IMR-90 (cell line): ENCODE measurements at regions not wholly inside any gene's neighbourhood (a gene's known extent, or its start where the extent isn't known, plus 50 kb on each side); places are given as distances from the start of the nearest gene placed in this dataset.

Experiments
- ATAC-seq: fragments of 200-7000 bp; cut with Tn5 transposase; 2 replicates; pipeline ENCODE4 v1.9.1; 2020; ENCODE audit warnings: low read depth, mild to moderate bottlenecking, moderate library complexity
- BruUV-seq: library from RNA; stranded (reverse); fragments of 400-500 nt; replicated peaks from 2 replicates; lab custom pipeline; 2021; lab: Mats Ljungman, UMichigan
- CTCF ChIA-PET: fragments of 300-600 bp; formaldehyde crosslinking; extraction: SDS; loops from one replicate; lab custom pipeline; 2021; ENCODE audit warnings: antibody characterized with exemption; lab: Yijun Ruan, JAX
- POLR2A ChIA-PET: fragments of 300-600 bp; sonication (Branson Sonifier 250); formaldehyde crosslinking; loops from one replicate; lab custom pipeline; 2022; ENCODE audit warnings: antibody characterized with exemption; ENCODE audit not compliant: unreplicated experiment; lab: Charles Lee
- DNase-seq: peaks from one replicate; pipeline ENCODE4 v3.0.0; 2013
- H2AFZ ChIP-seq: replicated peaks from 2 replicates; pipeline ENCODE3; 2013; ENCODE audit warnings: low read length, mild to moderate bottlenecking; ENCODE audit not compliant: poor library complexity
- H2AK5ac ChIP-seq: 2 replicates; pipeline ENCODE4 v1.6.1; 2013; ENCODE audit warnings: low read depth, low read length, inconsistent platforms
- H2AK9ac ChIP-seq: replicated peaks from 2 replicates; pipeline ENCODE3; 2013; ENCODE audit warnings: mild to moderate bottlenecking, low read depth, low read length, moderate library complexity; ENCODE audit not compliant: poor library complexity
- H2BK120ac ChIP-seq: 2 replicates; pipeline ENCODE4 v1.6.1; 2013; ENCODE audit warnings: low read depth, low read length, inconsistent platforms
- H2BK15ac ChIP-seq: 3 replicates; pipeline ENCODE4 v1.6.1; 2013; ENCODE audit warnings: low read depth, low read length, inconsistent platforms
- H2BK20ac ChIP-seq: 2 replicates; pipeline ENCODE4 v1.6.1; 2013; ENCODE audit warnings: low read depth, mild to moderate bottlenecking, inconsistent platforms, low read length, moderate library complexity
- H2BK5ac ChIP-seq: 2 replicates; pipeline ENCODE4 v1.6.1; 2013; ENCODE audit warnings: mild to moderate bottlenecking, low read depth, low read length, inconsistent platforms; ENCODE audit not compliant: poor library complexity, severe bottlenecking
- H3K14ac ChIP-seq: replicated peaks from 2 replicates; pipeline ENCODE4 v1.6.1; 2013; ENCODE audit warnings: low read depth, low read length, inconsistent platforms
- H3K18ac ChIP-seq: 2 replicates; pipeline ENCODE4 v1.6.1; 2013; ENCODE audit warnings: low read depth, low read length, control low read depth
- H3K23ac ChIP-seq: 2 replicates; pipeline ENCODE4 v1.6.1; 2013; ENCODE audit warnings: low read depth, low read length, inconsistent platforms
- H3K27ac ChIP-seq: 2 replicates; pipeline ENCODE4 v1.5.1; 2013; ENCODE audit warnings: mild to moderate bottlenecking, control low read depth, low read length; ENCODE audit not compliant: insufficient read depth
- H3K27me3 ChIP-seq: 2 replicates; pipeline ENCODE4 v1.6.1; 2013; ENCODE audit warnings: low read length; ENCODE audit not compliant: control insufficient read depth, insufficient read depth
- H3K36me3 ChIP-seq: 2 replicates; pipeline ENCODE4 v1.6.1; 2013; ENCODE audit warnings: low read length, mixed read lengths; ENCODE audit not compliant: control insufficient read depth, insufficient read depth
- H3K4ac ChIP-seq: 2 replicates; pipeline ENCODE4 v1.6.1; 2013; ENCODE audit warnings: low read depth, low read length, inconsistent platforms
- H3K4me1 ChIP-seq: 2 replicates; pipeline ENCODE4 v1.6.1; 2013; ENCODE audit warnings: low read length, mixed read lengths; ENCODE audit not compliant: control insufficient read depth, insufficient read depth
- H3K4me2 ChIP-seq: 2 replicates; pipeline ENCODE4 v1.6.1; 2013; ENCODE audit warnings: low read depth, mild to moderate bottlenecking, control low read depth, low read length, moderate library complexity
- H3K4me3 ChIP-seq: 2 replicates; pipeline ENCODE4 v1.5.1; 2013; ENCODE audit warnings: low read depth, mild to moderate bottlenecking, control low read depth, low read length, moderate library complexity; ENCODE audit not compliant: insufficient read depth
- H3K56ac ChIP-seq: 2 replicates; pipeline ENCODE4 v1.6.1; 2013; ENCODE audit warnings: low read length, inconsistent platforms; ENCODE audit not compliant: insufficient read depth; ENCODE audit errors: extremely low read depth
- H3K79me1 ChIP-seq, 2 experiments: 2 replicates each; pipeline ENCODE4 v1.6.1; 2013; ENCODE audit warnings: low read length in 2 of 2, inconsistent platforms in 1 of 2, low read depth in 1 of 2
- H3K9ac ChIP-seq: 2 replicates; pipeline ENCODE4 v1.6.1; 2013; ENCODE audit warnings: low read depth, low read length, control low read depth
- H3K9me1 ChIP-seq: 2 replicates; pipeline ENCODE4 v1.6.1; 2013; ENCODE audit warnings: low read length, inconsistent platforms; ENCODE audit not compliant: insufficient read depth
- H3K9me3 ChIP-seq: 2 replicates; pipeline ENCODE4 v1.6.1; 2013; ENCODE audit warnings: low read length; ENCODE audit not compliant: control insufficient read depth, insufficient read depth
- H4K20me1 ChIP-seq: 2 replicates; pipeline ENCODE4 v1.6.1; 2013; ENCODE audit warnings: low read length, inconsistent platforms; ENCODE audit not compliant: insufficient read depth
- H4K5ac ChIP-seq: 2 replicates; pipeline ENCODE4 v1.6.1; 2013; ENCODE audit warnings: mild to moderate bottlenecking, low read depth, low read length, control low read depth
- H4K8ac ChIP-seq, 2 experiments: 2 replicates each; pipeline ENCODE4 v1.6.1; 2013; ENCODE audit warnings: low read depth in 2 of 2, low read length in 2 of 2, control low read depth in 1 of 2, inconsistent platforms in 1 of 2
- H4K91ac ChIP-seq: 2 replicates; pipeline ENCODE4 v1.6.1; 2013; ENCODE audit warnings: low read depth, low read length, inconsistent platforms; ENCODE audit not compliant: insufficient read depth
- BHLHE40 ChIP-seq: fragments of 150-350 bp; IDR thresholded peaks from 2 replicates; pipeline ENCODE4 v1.6.1; 2016; ENCODE audit warnings: mild to moderate bottlenecking, low read depth, low read length
- CEBPB ChIP-seq: IDR thresholded peaks from 2 replicates; pipeline ENCODE4 v1.6.1; 2012; ENCODE audit warnings: low read depth, low read length, improper control_type of control experiment
- CHD1 ChIP-seq: IDR thresholded peaks from 2 replicates; pipeline ENCODE4 v1.6.1; 2012; ENCODE audit warnings: low read depth, low read length, improper control_type of control experiment
- CTCF ChIP-seq: conservative IDR thresholded peaks from 2 replicates; pipeline ENCODE4 v1.5.1; 2012; ENCODE audit warnings: mild to moderate bottlenecking, low read depth, low read length, improper control_type of control experiment
- ELK1 ChIP-seq: fragments of 150-350 bp; IDR thresholded peaks from 2 replicates; pipeline ENCODE4 v1.6.1; 2016; ENCODE audit warnings: low read depth, mild to moderate bottlenecking, low read length, moderate library complexity, borderline replicate concordance
- FOS ChIP-seq: fragments of 150-350 bp; IDR thresholded peaks from 2 replicates; pipeline ENCODE4 v1.6.1; 2016; ENCODE audit warnings: low read depth, low read length
- MAFK ChIP-seq: IDR thresholded peaks from 2 replicates; pipeline ENCODE4 v1.6.1; 2012; ENCODE audit warnings: low read depth, low read length, improper control_type of control experiment
- MAZ ChIP-seq: IDR thresholded peaks from 2 replicates; pipeline ENCODE4 v1.6.1; 2012; ENCODE audit warnings: low read depth, mild to moderate bottlenecking, low read length, improper control_type of control experiment, moderate library complexity, borderline replicate concordance
- MXI1 ChIP-seq: IDR thresholded peaks from 2 replicates; pipeline ENCODE4 v1.6.1; 2012; ENCODE audit warnings: low read depth, mild to moderate bottlenecking, low read length, moderate library complexity, borderline replicate concordance
- NFE2L2 ChIP-seq: fragments of 150-350 bp; IDR thresholded peaks from 2 replicates; pipeline ENCODE4 v1.6.1; 2016; ENCODE audit warnings: low read depth, mild to moderate bottlenecking, low read length
- POLR2A ChIP-seq: IDR thresholded peaks from 2 replicates; pipeline ENCODE4 v1.6.1; 2012; ENCODE audit warnings: mild to moderate bottlenecking, low read depth, low read length
- RAD21 ChIP-seq: IDR thresholded peaks from 2 replicates; pipeline ENCODE4 v1.6.1; 2012; ENCODE audit warnings: low read length, improper control_type of control experiment
- RCOR1 ChIP-seq: IDR thresholded peaks from 2 replicates; pipeline ENCODE4 v1.6.1; 2012; ENCODE audit warnings: mild to moderate bottlenecking, low read length, improper control_type of control experiment; ENCODE audit not compliant: insufficient replicate concordance
- RFX5 ChIP-seq: IDR thresholded peaks from 2 replicates; pipeline ENCODE4 v1.8.0; 2012; ENCODE audit warnings: low read depth, mild to moderate bottlenecking, low read length, moderate library complexity
- SMC3 ChIP-seq: fragments of 150-350 bp; IDR thresholded peaks from 2 replicates; pipeline ENCODE4 v1.6.1; 2016; ENCODE audit warnings: low read depth, mild to moderate bottlenecking, antibody characterized with exemption, low read length, moderate library complexity
- USF2 ChIP-seq: fragments of 150-350 bp; IDR thresholded peaks from 2 replicates; pipeline ENCODE4 v1.6.1; 2017; ENCODE audit warnings: mild to moderate bottlenecking, antibody characterized with exemption, low read length, low read depth
- WGBS, 2 experiments: methylation state at CpG; one replicate each; pipeline versions ENCODE4 v1.1.5 to v1.1.7; 2013; ENCODE audit warnings: missing lambda C conversion rate in 2 of 2; ENCODE audit not compliant: insufficient read length in 1 of 2; ENCODE audit errors: extremely low coverage in 2 of 2; 5-methylcytosine and 5-hydroxymethylcytosine counted together
- dilution Hi-C: fragments of 300-500 bp; cut with HindIII; formaldehyde crosslinking; loops from one replicate; pipeline ENCODE4 v1.14.3; 2018; ENCODE audit warnings: low sequenced_read_pairs; ENCODE audit not compliant: unreplicated experiment
- in situ Hi-C: fragments of 300-500 bp; cut with MboI; formaldehyde crosslinking; loops from 3 replicates; pipeline ENCODE4 v1.14.3; 2019; ENCODE audit warnings: low sequenced_read_pairs, inconsistent platforms, mixed read lengths
- intact Hi-C: fragments of 100-400 bp; cut with micrococcal nuclease; formaldehyde crosslinking; loops from 2 replicates; pipeline ENCODE4 v1.10.0; 2022

- Histone ChIP-seq H3K79me1 (no peaks in the 10 kb centered on the region), H2BK5ac (no peak overlapping the region), H3K4ac (no peak overlapping the region), H4K5ac (no peak overlapping the region), H3K9me3 (peaks cover 3% of the 10 kb centered on the region), H3K36me3 (no peaks in the 10 kb centered on the region), H4K8ac (no peak overlapping the region), H3K14ac (no peak overlapping the region), H3K18ac (no peak overlapping the region), H2AK9ac (no peak overlapping the region), H3K9me1 (no peaks in the 10 kb centered on the region), H3K27ac (no peak overlapping the region), H3K56ac (no peak overlapping the region), H3K27me3 (peaks cover 6% of the 10 kb centered on the region; the same call in 1 of the 2 replicates), H3K23ac (no peak overlapping the region), H3K4me2 (no peak overlapping the region), H3K4me3 (no peak overlapping the region), H2BK20ac (no peak overlapping the region), H2AFZ (no peak overlapping the region), H3K4me1 (no peaks in the 10 kb centered on the region), H2AK5ac (no peak overlapping the region), H4K20me1 (no peaks in the 10 kb centered on the region), H3K9ac (no peak overlapping the region), H2BK120ac (no peak overlapping the region), H2BK15ac (no peak overlapping the region), H4K91ac (no peak overlapping the region)
- DNase-seq (no peak), ATAC-seq (no peak)
- WGBS, 2 experiments: 34% methylated on average over 2 of the region's 4 CpGs; no CpG with 5 or more reads in 1 of the 2 experiments
- CTCF ChIA-PET: no interaction called here
- TF ChIP-seq MAFK (no peak), RCOR1 (no peak), ELK1 (no peak), MAZ (no peak), SMC3 (no peak), NFE2L2 (no peak), CTCF (no peak), RAD21 (no peak), FOS (no peak), MXI1 (no peak), BHLHE40 (no peak), CEBPB (no peak), CHD1 (no peak), RFX5 (no peak), USF2 (no peak), POLR2A (no peak)
- dilution Hi-C loops (no loop called here), in situ Hi-C loops (no loop called here), intact Hi-C loops (no loop called here)
- POLR2A ChIA-PET: no interaction called here
- BruUV-seq: no TSS peak
Observed at GRCh38 chr2:11915650-11916049, 169.2 kb downstream of the LPIN1 start.
